HAP-1 (cell line): ENCODE measurements at regions not wholly inside any gene's neighbourhood (a gene's known extent, or its start where the extent isn't known, plus 50 kb on each side); places are given as distances from the start of the nearest gene placed in this dataset.
"Not testable (repeated sequence)": the region's sequence is repeated elsewhere in the genome, so short reads cannot be mapped to it uniquely, and the experiment has no call there.

Source experiments
- DNase-seq, 2 experiments: peaks; one replicate each; pipeline ENCODE4 v3.0.0-alpha.2; 2016 to 2020; ENCODE audit warnings: low spot score in 2 of 2
- H3K27me3 ChIP-seq: fragments of 250-450 bp; sonication (Bioruptor Pico); 2 replicates; pipeline ENCODE4 v1.5.1; 2020; ENCODE audit warnings: low read depth, mild to moderate bottlenecking, moderate library complexity
- H3K36me3 ChIP-seq: fragments of 250-450 bp; sonication (Bioruptor Pico); replicated peaks from 2 replicates; pipeline ENCODE4 v1.5.1; 2020; ENCODE audit warnings: mild to moderate bottlenecking
- H3K4me1 ChIP-seq: fragments of 250-450 bp; sonication (Bioruptor Pico); 2 replicates; pipeline ENCODE4 v1.5.1; 2020; ENCODE audit warnings: mild to moderate bottlenecking
- H3K4me3 ChIP-seq: fragments of 250-450 bp; sonication (Bioruptor Pico); 2 replicates; pipeline ENCODE4 v1.5.1; 2020; ENCODE audit warnings: mild to moderate bottlenecking, moderate library complexity
- H3K9me3 ChIP-seq: fragments of 250-450 bp; sonication (Bioruptor Pico); 2 replicates; pipeline ENCODE4 v1.5.1; 2020; ENCODE audit warnings: mild to moderate bottlenecking, moderate library complexity
- in situ Hi-C: fragments of 300-500 bp; cut with MboI; formaldehyde crosslinking; loops from 3 replicates; pipeline ENCODE4 v1.14.3; 2020; ENCODE audit warnings: low sequenced_read_pairs, inconsistent platforms, mixed read lengths

DNA sequence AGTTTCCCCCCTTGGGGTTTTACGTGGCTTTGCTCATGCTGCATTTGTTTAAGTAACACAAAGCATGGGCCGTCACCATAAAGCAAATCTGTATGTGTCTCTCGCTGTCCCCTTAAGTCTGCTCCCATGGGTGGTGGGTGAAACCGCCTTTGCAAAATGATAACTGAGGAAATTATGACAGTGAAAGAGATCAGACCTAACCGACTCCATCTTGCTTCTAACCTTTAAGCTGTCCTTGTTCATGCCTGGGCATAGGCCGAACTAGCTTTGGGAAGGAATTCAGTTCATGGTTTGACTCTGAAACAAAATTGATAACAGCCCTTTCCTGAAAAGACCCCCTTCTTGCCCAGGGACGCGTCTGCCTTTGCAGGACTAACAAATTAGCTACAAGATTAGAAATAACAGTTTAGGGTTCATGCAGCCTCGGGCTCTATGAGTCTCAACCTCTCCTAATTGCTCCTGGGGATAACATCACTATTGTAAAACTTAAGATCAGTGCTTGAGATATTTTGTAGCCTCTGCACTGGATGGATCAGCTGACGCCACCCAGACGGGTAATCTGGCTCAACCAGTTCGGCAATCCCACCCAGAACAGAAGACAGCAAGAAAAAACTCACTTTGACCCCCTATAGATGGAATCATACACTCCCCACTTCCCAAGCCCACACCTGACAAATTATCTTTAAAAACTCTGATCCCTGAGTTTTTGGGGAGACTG lies 623.7 kb downstream of the TYW1 start:
- Histone ChIP-seq H3K27me3 (no peaks in the 10 kb centered on the region), H3K9me3 (no peaks in the 10 kb centered on the region), H3K36me3 (no peaks in the 10 kb centered on the region), H3K4me3 (no peak overlapping the region), H3K4me1 (no peaks in the 10 kb centered on the region)
- in situ Hi-C loops = no loop called here
- no peak for DNase-seq

DNA sequence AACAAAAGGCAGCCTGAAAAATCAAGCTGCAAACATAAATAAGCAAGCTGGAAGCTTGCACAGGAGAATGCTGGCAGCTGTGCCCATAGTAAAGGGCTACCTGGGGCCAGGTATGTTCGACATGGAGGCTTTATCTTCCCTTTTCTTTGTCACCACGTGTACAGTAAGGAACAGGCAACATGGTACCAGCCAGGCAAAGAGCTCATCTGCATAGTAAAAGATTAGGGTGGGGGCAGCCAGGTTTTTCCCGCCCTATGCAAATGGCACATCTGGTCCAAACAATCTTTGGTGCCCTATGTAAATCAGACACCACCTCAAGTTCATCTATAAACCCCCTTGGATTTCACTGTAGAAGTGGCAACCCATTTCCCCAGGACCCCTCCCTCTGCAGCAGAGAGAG lies 625.1 kb downstream of the TYW1 start:
- no peak for DNase-seq
- no peaks in the 10 kb centered on the region for H3K36me3 ChIP-seq
- H3K27me3 ChIP-seq = no peaks in the 10 kb centered on the region
- H3K4me3 ChIP-seq = no peak overlapping the region
- H3K4me1 ChIP-seq = no peaks in the 10 kb centered on the region
- no peaks in the 10 kb centered on the region for H3K9me3 ChIP-seq
- in situ Hi-C loops = no loop called here

DNA sequence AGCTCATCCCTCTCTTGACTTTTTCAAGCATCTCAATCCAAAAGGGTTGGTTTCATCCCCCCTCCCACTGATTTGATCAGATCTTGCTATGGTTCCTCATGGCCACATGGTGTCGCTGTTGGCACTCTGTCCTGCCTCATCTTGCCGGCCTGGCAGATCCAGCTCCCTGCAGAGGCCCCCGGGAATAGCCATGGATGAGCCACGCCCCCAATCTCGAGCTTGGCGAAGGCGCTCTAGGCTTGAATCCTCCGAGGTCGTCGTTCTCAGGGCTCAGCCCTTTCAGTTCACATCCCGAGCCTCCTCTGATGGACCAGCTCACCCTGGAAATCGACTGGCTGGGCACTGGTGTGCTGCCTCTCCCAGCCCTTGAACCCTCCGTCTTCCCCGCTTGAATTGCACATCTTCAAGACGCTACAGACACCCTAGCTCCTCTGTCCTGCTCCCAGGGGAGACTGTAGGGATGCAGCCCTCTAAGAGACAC lies 628.7 kb downstream of the TYW1 start:
- in situ Hi-C loops = no loop called here
- H3K4me3 ChIP-seq = no peak overlapping the region
- DNase-seq = peak; percentile 78 to 88

DNA sequence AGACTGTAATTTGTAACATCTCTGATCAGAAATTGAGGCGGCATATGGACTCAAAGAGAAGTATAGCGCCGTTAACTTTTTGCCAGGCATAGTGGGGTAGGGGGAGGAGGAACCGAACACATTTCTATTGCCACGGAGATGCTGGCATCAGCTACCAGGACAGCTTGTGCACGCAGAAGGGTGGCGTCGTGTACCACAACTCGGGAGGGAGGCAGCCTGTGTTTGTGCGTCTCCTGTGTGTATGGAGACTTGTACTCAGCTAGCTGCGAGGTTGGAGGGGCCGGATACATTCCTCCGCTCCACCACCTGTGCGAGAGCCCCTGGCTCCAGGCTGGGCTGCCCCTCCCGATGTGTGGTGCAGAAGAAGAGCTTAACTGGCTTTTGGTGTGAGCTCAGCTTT lies 634.8 kb downstream of the TYW1 start:
- in situ Hi-C loops = no loop called here
- Histone ChIP-seq H3K4me3 (no peak overlapping the region), H3K9me3 (no peaks in the 10 kb centered on the region), H3K4me1 (no peaks in the 10 kb centered on the region), H3K36me3 (no peaks in the 10 kb centered on the region), H3K27me3 (no peaks in the 10 kb centered on the region)
- no peak for DNase-seq

More for the DNA sequence above, 628.7 kb downstream of the TYW1 start:
- no peaks in the 10 kb centered on the region for H3K27me3 ChIP-seq
- no peaks in the 10 kb centered on the region for H3K36me3 ChIP-seq
- H3K4me1 ChIP-seq = no peaks in the 10 kb centered on the region
- H3K9me3 ChIP-seq = no peaks in the 10 kb centered on the region

DNA sequence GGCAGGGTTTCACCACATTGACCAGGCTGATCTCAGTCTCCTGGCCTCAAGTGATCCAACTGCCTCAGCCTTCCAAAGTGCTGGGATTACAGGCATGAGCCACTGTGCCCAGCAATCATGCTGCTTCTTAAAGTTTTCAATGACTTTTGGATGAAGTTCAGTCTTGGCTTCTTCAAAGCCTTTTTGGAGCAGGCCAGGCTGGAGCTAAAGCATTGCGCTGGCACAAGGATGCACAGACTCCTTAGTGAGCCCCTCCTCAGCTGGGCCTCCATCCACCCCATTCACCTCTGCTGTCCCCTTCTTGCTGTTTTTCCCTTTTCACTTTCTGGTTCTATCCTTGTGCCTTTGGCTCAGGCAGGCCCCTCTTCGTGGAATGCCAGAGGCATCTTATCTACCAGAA lies 638.6 kb downstream of the TYW1 start:
- Histone ChIP-seq H3K27me3 (no peaks in the 10 kb centered on the region), H3K4me1 (no peaks in the 10 kb centered on the region), H3K4me3 (no peak overlapping the region), H3K9me3 (no peaks in the 10 kb centered on the region), H3K36me3 (no peaks in the 10 kb centered on the region)
- in situ Hi-C loops = no loop called here
- DNase-seq = no peak

DNA sequence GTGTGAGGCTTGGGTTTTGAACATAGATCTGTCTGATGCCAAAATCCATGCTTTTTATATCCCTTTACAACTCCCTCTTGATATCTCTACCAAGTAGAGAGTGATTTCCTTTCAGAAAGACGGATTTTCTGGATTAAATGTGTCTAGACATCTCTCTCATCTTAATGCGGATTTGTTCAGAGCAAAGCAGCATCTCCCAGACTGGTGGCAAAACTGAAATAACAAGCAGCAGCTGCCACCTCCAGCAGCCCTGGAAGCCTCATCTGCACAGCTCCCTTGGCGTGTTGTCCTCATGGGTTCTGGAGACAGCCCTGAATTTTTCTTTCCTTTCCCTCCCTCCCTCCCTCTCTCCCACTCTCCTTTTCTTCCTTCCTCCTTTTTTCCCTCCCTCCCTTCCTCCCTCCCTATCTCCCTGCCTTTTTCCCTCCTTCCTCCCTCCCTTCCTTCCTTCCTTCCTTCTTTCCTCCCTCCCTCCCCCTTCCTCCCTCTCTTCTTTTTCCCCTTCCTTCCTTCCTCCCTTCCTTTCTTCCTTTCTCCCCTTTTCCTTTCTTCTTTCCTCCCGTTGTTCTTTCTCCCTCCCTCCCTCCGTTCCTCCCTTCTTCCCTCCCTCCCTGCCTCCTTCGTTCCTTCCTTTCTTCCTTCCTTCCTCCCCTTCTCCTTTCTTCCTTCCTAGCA lies 639.9 kb downstream of the TYW1 start:
- Histone ChIP-seq H3K36me3 (no peaks in the 10 kb centered on the region), H3K9me3 (no peaks in the 10 kb centered on the region), H3K27me3 (no peaks in the 10 kb centered on the region), H3K4me3 (no peak overlapping the region), H3K4me1 (no peaks in the 10 kb centered on the region)
- DNase-seq = no peak
- in situ Hi-C loops = no loop called here

DNA sequence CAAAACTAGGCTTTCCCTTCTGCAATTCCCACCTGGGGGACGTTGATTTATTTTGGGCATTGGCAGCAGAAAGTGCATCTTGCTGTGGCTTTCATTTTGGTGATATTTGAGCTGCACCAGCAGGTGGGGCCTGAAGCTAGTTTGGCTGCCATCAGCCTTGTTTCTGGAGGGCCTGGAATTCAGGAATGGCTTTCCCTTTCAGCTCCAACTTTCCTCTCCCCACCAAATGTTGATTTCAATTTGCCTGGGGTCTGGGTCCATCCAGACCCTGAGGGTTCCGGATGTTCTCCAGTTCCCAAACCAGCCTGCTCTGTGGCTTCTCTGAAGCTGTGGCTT lies 640.4 kb downstream of the TYW1 start:
- DNase-seq = no peak
- H3K4me1 ChIP-seq = no peaks in the 10 kb centered on the region
- no peak overlapping the region for H3K4me3 ChIP-seq

DNA sequence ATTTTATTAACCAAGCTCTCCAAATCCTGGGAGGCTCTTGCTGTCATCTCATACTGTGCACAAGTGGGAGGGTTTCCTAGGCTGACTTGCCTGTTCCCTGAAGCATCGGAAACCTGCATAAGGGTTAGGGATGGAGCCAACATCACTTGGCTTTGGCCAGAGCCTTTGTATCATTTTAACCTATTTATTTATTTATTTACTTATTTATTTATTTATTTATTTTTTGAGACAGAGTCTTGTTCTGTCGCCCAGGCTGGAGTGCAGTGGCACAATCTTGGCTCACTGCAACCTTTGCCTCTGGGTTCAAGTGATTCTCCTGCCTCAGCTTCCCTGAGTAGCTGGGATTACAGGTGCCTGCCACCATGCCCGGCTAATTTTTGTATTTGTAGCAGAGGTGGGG lies 645.9 kb downstream of the TYW1 start:
- in situ Hi-C loops, H3K27me3 ChIP-seq, H3K9me3 ChIP-seq, H3K4me3 ChIP-seq, H3K36me3 ChIP-seq, DNase-seq, H3K4me1 ChIP-seq: not testable (repeated sequence)

More for the DNA sequence above, 640.4 kb downstream of the TYW1 start:
- in situ Hi-C loops = no loop called here
- Histone ChIP-seq H3K9me3 (no peaks in the 10 kb centered on the region), H3K27me3 (no peaks in the 10 kb centered on the region), H3K36me3 (no peaks in the 10 kb centered on the region)

DNA sequence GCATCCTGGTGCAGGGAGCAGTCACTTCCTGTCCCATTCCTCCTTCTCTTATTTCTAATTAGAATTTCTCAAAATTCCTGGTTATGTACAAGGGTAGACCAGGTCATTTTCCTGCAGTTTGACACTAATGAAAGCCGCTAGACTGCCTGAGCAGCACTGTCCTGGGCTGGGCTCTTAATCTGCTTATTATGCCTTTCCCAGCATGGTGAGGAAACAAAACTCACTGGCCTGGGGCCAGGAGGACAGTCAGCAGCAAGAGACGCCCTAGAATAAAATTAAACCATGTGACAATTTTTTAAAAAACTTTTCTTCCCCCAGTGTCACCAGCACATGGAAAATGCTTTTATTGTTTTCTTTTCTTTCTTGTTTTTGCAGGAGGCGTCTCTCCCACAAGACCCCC lies 647.5 kb downstream of the TYW1 start:
- H3K9me3 ChIP-seq = no peaks in the 10 kb centered on the region
- no peak overlapping the region for H3K4me3 ChIP-seq
- DNase-seq = no peak
- in situ Hi-C loops = no loop called here
- no peaks in the 10 kb centered on the region for H3K27me3 ChIP-seq
- H3K36me3 ChIP-seq = no peaks in the 10 kb centered on the region
- no peaks in the 10 kb centered on the region for H3K4me1 ChIP-seq

DNA sequence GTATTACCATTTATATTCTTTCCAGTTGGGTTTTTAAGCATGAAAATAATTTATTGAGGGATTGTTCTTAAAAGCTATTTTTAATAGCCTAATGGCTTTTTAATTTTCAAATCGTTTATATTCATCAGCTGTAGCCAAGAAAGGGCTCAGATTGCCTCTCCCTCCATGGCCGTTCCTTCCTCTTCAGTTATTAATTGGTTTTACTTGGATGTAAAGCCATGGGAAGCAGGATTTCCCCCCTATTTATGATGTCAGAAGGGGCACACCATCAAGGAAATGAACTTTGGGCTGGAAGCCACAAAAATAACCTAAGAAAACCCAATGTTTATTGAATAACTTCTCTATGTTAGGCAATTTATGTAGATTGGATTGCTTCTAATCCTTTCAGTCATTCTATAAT lies 656.3 kb downstream of the TYW1 start:
- in situ Hi-C loops = no loop called here

DNA sequence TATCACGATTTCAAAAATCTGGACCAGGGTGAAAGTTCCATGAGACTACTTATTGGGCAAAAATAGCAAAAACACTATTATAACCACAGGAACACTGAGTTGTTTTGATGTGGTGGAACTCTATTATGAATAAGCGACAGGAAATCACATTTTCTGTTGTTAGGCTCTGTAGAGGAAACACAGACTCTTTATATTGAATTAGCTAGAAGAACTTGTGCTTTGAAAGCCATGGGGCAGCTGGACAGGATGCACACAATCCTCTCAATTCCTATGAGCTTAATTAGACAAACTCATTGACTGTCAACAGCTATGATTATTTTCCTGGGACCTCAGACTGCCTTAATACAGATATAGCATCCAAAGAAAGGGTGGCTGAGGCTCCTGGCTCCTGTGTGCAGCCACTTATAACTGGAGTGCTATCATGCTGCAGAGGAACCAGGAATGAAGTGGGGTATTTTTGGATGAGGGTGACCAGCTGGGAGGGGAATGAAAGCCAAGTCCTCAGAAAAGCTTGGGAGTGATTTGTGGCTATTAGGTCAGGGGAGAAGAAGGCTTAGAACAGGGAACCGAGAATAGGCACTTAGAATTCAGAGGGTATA lies 657.3 kb downstream of the TYW1 start:
- no peaks in the 10 kb centered on the region for H3K9me3 ChIP-seq
- in situ Hi-C loops = no loop called here
- no peak for DNase-seq
- no peaks in the 10 kb centered on the region for H3K4me1 ChIP-seq
- H3K27me3 ChIP-seq = no peaks in the 10 kb centered on the region
- H3K36me3 ChIP-seq = no peaks in the 10 kb centered on the region
- H3K4me3 ChIP-seq = no peak overlapping the region

More for the DNA sequence above, 656.3 kb downstream of the TYW1 start:
- no peak overlapping the region for H3K4me3 ChIP-seq
- no peaks in the 10 kb centered on the region for H3K36me3 ChIP-seq
- H3K4me1 ChIP-seq = no peaks in the 10 kb centered on the region
- H3K9me3 ChIP-seq = no peaks in the 10 kb centered on the region
- H3K27me3 ChIP-seq = no peaks in the 10 kb centered on the region
- DNase-seq = no peak

DNA sequence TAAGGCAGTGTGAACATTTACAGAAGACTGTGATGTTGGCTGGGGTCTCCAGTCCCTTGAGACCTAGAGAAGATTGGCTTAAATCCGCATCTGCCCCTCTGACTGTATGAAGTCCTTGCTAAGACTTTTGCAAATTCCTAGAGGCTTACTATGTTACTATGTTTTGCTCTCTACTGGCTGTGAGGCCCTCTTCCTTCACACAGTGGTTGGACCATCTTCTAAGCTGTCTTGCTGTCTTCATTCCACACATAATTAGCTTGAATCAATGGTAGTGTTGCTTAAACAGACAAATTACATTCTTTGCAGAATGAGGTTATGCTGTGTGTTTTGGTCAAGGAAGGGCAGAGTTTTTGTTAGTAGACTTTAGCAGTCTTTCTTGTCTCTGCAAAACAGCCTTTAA lies 658.0 kb downstream of the TYW1 start:
- no peaks in the 10 kb centered on the region for H3K9me3 ChIP-seq
- DNase-seq = no peak
- no peak overlapping the region for H3K4me3 ChIP-seq
- no peaks in the 10 kb centered on the region for H3K27me3 ChIP-seq
- in situ Hi-C loops = no loop called here
- H3K4me1 ChIP-seq = no peaks in the 10 kb centered on the region
- H3K36me3 ChIP-seq = no peaks in the 10 kb centered on the region

DNA sequence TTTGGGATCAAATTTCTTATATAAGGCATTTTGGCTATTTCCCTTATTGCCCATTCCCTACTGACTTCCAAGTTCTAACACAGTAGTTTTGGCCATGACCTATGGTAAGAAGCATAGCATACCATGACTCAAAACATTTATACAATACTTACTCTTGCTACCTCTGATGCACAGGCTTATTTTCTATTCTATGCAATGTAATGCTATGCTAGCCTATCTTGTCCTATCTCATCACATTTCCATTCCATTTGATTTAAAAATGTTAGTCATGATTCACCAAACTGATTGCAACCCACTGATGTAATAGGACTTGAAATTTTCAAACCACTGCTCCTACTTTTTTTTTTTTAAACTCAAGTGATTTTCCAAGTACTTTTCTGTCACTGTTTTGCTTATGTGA lies 658.5 kb downstream of the TYW1 start:
- in situ Hi-C loops = no loop called here
- H3K36me3 ChIP-seq = no peaks in the 10 kb centered on the region
- H3K27me3 ChIP-seq = no peaks in the 10 kb centered on the region
- H3K9me3 ChIP-seq = no peaks in the 10 kb centered on the region
- H3K4me3 ChIP-seq = no peak overlapping the region
- no peaks in the 10 kb centered on the region for H3K4me1 ChIP-seq
- DNase-seq = no peak

DNA sequence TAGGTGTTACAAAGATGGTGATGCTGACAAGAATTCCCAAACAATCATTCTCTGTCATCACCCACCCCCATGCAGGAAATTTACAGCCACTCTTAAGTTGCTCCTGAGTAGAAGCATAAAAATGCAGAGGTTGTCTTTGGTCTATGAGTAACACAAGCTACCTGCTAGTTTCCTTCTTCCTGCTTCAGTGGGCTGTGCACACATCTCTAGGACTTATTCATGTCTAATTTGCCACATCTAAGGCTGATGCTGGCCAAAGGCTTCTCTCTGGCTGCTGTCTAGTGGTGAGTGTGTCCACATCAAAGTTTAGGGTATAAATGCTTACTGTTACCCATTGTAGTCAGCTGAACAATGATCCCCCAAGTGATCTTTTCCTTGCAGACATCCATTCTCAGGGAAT lies 662.5 kb downstream of the TYW1 start:
- Histone ChIP-seq H3K9me3 (no peaks in the 10 kb centered on the region), H3K36me3 (no peaks in the 10 kb centered on the region), H3K4me3 (no peak overlapping the region), H3K4me1 (no peaks in the 10 kb centered on the region), H3K27me3 (no peaks in the 10 kb centered on the region)
- in situ Hi-C loops = no loop called here
- no peak for DNase-seq
